OCI-LY1 (cell line): ENCODE measurements at regions not wholly inside any gene's neighbourhood (a gene's known extent, or its start where the extent isn't known, plus 50 kb on each side); places are given as distances from the start of the nearest gene placed in this dataset.

Source experiments
- H2AFZ ChIP-seq: fragments of 200-600 bp; sonication (generic), shearing (Covaris generic); 2 replicates; pipeline ENCODE4 v1.6.0; 2014; ENCODE audit warnings: antibody characterized with exemption, mild to moderate bottlenecking, low read length
- H3F3A ChIP-seq: fragments of 200-600 bp; sonication (generic), shearing (Covaris generic); 2 replicates; pipeline ENCODE4 v1.6.0; 2014; ENCODE audit warnings: mild to moderate bottlenecking, antibody characterized with exemption, low read length, moderate library complexity; ENCODE audit not compliant: insufficient read depth
- H3K27ac ChIP-seq: fragments of 200-600 bp; sonication (generic); 2 replicates; pipeline ENCODE4 v1.5.1; 2014; ENCODE audit warnings: low read length, mixed run types, mild to moderate bottlenecking, low read depth; ENCODE audit not compliant: poor library complexity, severe bottlenecking
- H3K27me3 ChIP-seq: fragments of 200-600 bp; sonication (generic); 2 replicates; pipeline ENCODE4 v1.6.0; 2014; ENCODE audit warnings: antibody characterized with exemption, mild to moderate bottlenecking, low read length, moderate library complexity; ENCODE audit not compliant: insufficient read depth
- H3K36me3 ChIP-seq: fragments of 200-600 bp; sonication (generic); 2 replicates; pipeline ENCODE4 v1.6.1; 2014; ENCODE audit warnings: mild to moderate bottlenecking, antibody characterized with exemption, low read length, moderate library complexity, mixed read lengths; ENCODE audit not compliant: insufficient read depth
- H3K4me1 ChIP-seq: fragments of 200-600 bp; sonication (generic); 2 replicates; pipeline ENCODE4 v1.5.1; 2014; ENCODE audit warnings: mild to moderate bottlenecking, low read length, moderate library complexity; ENCODE audit not compliant: insufficient read depth, severe bottlenecking
- H3K4me2 ChIP-seq: fragments of 200-600 bp; sonication (generic), shearing (Covaris generic); 2 replicates; pipeline ENCODE4 v1.6.1; 2014; ENCODE audit warnings: low read length
- H3K4me3 ChIP-seq: fragments of 200-600 bp; sonication (generic); 2 replicates; pipeline ENCODE4 v1.5.1; 2014; ENCODE audit warnings: low read length, low read depth, mild to moderate bottlenecking, mixed read lengths; ENCODE audit not compliant: poor library complexity, severe bottlenecking
- H3K79me2 ChIP-seq: fragments of 200-600 bp; shearing (Covaris generic); 2 replicates; pipeline ENCODE4 v1.6.1; 2016; ENCODE audit warnings: mixed run types, low read length, mixed read lengths; ENCODE audit not compliant: insufficient read depth
- H3K9ac ChIP-seq: fragments of 200-600 bp; sonication (generic), shearing (Covaris generic); 2 replicates; pipeline ENCODE4 v1.6.1; 2014; ENCODE audit warnings: mild to moderate bottlenecking, low read length, mixed read lengths
- H3K9me2 ChIP-seq: fragments of 200-600 bp; sonication (generic), shearing (Covaris generic); 2 replicates; pipeline ENCODE4 v1.6.1; 2014; ENCODE audit warnings: low read depth, mild to moderate bottlenecking, low read length, mixed read lengths
- H3K9me3 ChIP-seq: fragments of 200-600 bp; shearing (Covaris generic); 2 replicates; pipeline ENCODE4 v1.6.1; 2014; ENCODE audit warnings: low read length, mixed read lengths
- H4K20me1 ChIP-seq: fragments of 200-600 bp; sonication (generic), shearing (Covaris generic); 2 replicates; pipeline ENCODE4 v1.6.0; 2016; ENCODE audit warnings: mild to moderate bottlenecking, low read length; ENCODE audit not compliant: insufficient read depth
- CTCF ChIP-seq: fragments of 200-600 bp; sonication (generic), shearing (Covaris generic); IDR thresholded peaks from 2 replicates; pipeline ENCODE4 v1.5.1; 2017; ENCODE audit warnings: mild to moderate bottlenecking, antibody characterized with exemption, low read length, moderate library complexity, mixed read lengths
- EZH2 ChIP-seq: fragments of 200-600 bp; sonication (generic), shearing (Covaris generic); IDR thresholded peaks from 2 replicates; pipeline ENCODE4 v1.8.0; 2017; ENCODE audit warnings: borderline replicate concordance, mixed run types, mild to moderate bottlenecking, antibody characterized with exemption, low read length, moderate library complexity, mixed read lengths

GRCh38 chr17:6243186-6243585 is 173.0 kb downstream of the WSCD1 start:
- H3K4me1 ChIP-seq = no peaks in the 10 kb centered on the region
- no peak for TF ChIP-seq EZH2

GRCh38 chr17:6241996-6242395 is 171.8 kb downstream of the WSCD1 start:
- H3K4me3 ChIP-seq = no peak overlapping the region
- no peaks in the 10 kb centered on the region for H3K9me2 ChIP-seq
- no peaks in the 10 kb centered on the region for H3K4me1 ChIP-seq
- no peaks in the 10 kb centered on the region for H3K79me2 ChIP-seq
- H3K36me3 ChIP-seq = no peaks in the 10 kb centered on the region
- TF ChIP-seq EZH2 (no peak), CTCF (no peak)
- H4K20me1 ChIP-seq = no peaks in the 10 kb centered on the region
- H2AFZ ChIP-seq = no peak overlapping the region
- no peak overlapping the region for H3K4me2 ChIP-seq
- no peak overlapping the region for H3K9ac ChIP-seq
- no peaks in the 10 kb centered on the region for H3K27me3 ChIP-seq
- no peaks in the 10 kb centered on the region for H3F3A ChIP-seq
- H3K9me3 ChIP-seq = no peaks in the 10 kb centered on the region
- H3K27ac ChIP-seq = no peak overlapping the region

More at GRCh38 chr17:6243186-6243585, 173.0 kb downstream of the WSCD1 start:
- H3K9me2 ChIP-seq = no peaks in the 10 kb centered on the region
- H3K9ac ChIP-seq = no peak overlapping the region
- no peaks in the 10 kb centered on the region for H3K9me3 ChIP-seq
- H3K27ac ChIP-seq = no peak overlapping the region
- no peak overlapping the region for H3K4me3 ChIP-seq
- no peaks in the 10 kb centered on the region for H4K20me1 ChIP-seq
- H3K36me3 ChIP-seq = no peaks in the 10 kb centered on the region
- H3K79me2 ChIP-seq = no peaks in the 10 kb centered on the region
- H3K27me3 ChIP-seq = no peaks in the 10 kb centered on the region
- H2AFZ ChIP-seq = no peak overlapping the region
- H3K4me2 ChIP-seq = no peak overlapping the region
- H3F3A ChIP-seq = no peaks in the 10 kb centered on the region

- Histone ChIP-seq H3K27ac (no peak overlapping the region), H4K20me1 (no peaks in the 10 kb centered on the region), H3K4me2 (no peak overlapping the region), H3F3A (no peaks in the 10 kb centered on the region), H3K4me3 (no peak overlapping the region), H3K4me1 (no peaks in the 10 kb centered on the region), H3K27me3 (no peaks in the 10 kb centered on the region), H3K36me3 (no peaks in the 10 kb centered on the region), H3K9me3 (no peaks in the 10 kb centered on the region), H3K9me2 (no peaks in the 10 kb centered on the region), H2AFZ (no peak overlapping the region), H3K9ac (no peak overlapping the region), H3K79me2 (no peaks in the 10 kb centered on the region)
- TF ChIP-seq EZH2 (no peak), CTCF (no peak)
Observed at GRCh38 chr17:6241381-6241780, 171.2 kb downstream of the WSCD1 start.

GRCh38 chr17:6240601-6241000 is 170.4 kb downstream of the WSCD1 start:
- Histone ChIP-seq H3K27ac (no peak overlapping the region), H3K79me2 (no peaks in the 10 kb centered on the region), H3F3A (no peaks in the 10 kb centered on the region), H3K9me2 (no peaks in the 10 kb centered on the region), H3K4me2 (no peak overlapping the region), H3K27me3 (no peaks in the 10 kb centered on the region), H3K4me3 (no peak overlapping the region), H3K36me3 (no peaks in the 10 kb centered on the region), H3K9ac (no peak overlapping the region), H3K4me1 (no peaks in the 10 kb centered on the region), H3K9me3 (no peaks in the 10 kb centered on the region), H4K20me1 (no peaks in the 10 kb centered on the region), H2AFZ (no peak overlapping the region)
- TF ChIP-seq EZH2 (no peak), CTCF (no peak)
